HepG2 (cell line): ENCODE measurements at regions not wholly inside any gene's neighbourhood (a gene's known extent, or its start where the extent isn't known, plus 50 kb on each side); places are given as distances from the start of the nearest gene placed in this dataset.

Experiments used
- ATAC-seq: fragments of 200-7000 bp; cut with Tn5 transposase; 3 replicates; pipeline ENCODE4 v1.9.1; 2020; ENCODE audit warnings: mild to moderate bottlenecking, moderate library complexity
- BruUV-seq: library from RNA; stranded (reverse); fragments of 400-500 nt; replicated peaks from 2 replicates; lab custom pipeline; 2021; lab: Mats Ljungman, UMichigan
- CTCF ChIA-PET: fragments of 300-600 bp; formaldehyde crosslinking; extraction: SDS; loops from one replicate; lab custom pipeline; 2021; ENCODE audit warnings: low total read pairs, inconsistent platforms, low intra/inter-chr PET ratio; lab: Yijun Ruan, JAX
- POLR2A ChIA-PET: fragments of 350-600 bp; sonication (Branson Sonifier 250); formaldehyde crosslinking; loops from one replicate; lab custom pipeline; 2020; ENCODE audit warnings: antibody characterized with exemption, inconsistent platforms; lab: Yijun Ruan, JAX
- DNase-seq: peaks from one replicate; pipeline ENCODE4 v3.0.0-alpha.2; 2015; ENCODE audit warnings: low spot score
- FAIRE-seq: peaks from 3 replicates; lab custom pipeline; 2011; peaks lifted over from hg19 to GRCh38; lab: Jason Lieb, UNC
- H2AFZ ChIP-seq: one replicate; pipeline ENCODE4 v1.6.1; 2011; ENCODE audit warnings: low read length, inconsistent platforms
- H3K27ac ChIP-seq: fragments of 300-600 bp; 3 replicates; pipeline ENCODE4 v1.8.0; 2011; ENCODE audit warnings: mixed run types, mild to moderate bottlenecking, mixed read lengths, low read length, inconsistent platforms; ENCODE audit not compliant: insufficient read depth; ENCODE audit errors: extremely low read length
- H3K27me3 ChIP-seq, 2 experiments: fragments of 200-600 bp in 1 of 2; 2 replicates in 1 of 2; 3 replicates in 1 of 2; pipeline versions ENCODE4 v1.6.0 to v1.8.0; 2011; ENCODE audit warnings: low read length in 2 of 2, mild to moderate bottlenecking in 2 of 2, moderate library complexity in 2 of 2, inconsistent platforms in 1 of 2; ENCODE audit not compliant: insufficient read depth in 2 of 2, control insufficient read depth in 1 of 2
- H3K36me3 ChIP-seq, 2 experiments: fragments of 200-600 bp in 1 of 2; replicated peaks in 1 of 2; 2 replicates in 1 of 2; 3 replicates in 1 of 2; pipeline versions ENCODE4 v1.5.1 to v1.8.0; 2011; ENCODE audit warnings: low read length in 2 of 2, inconsistent platforms in 1 of 2; ENCODE audit not compliant: insufficient read depth in 2 of 2, control insufficient read depth in 1 of 2
- H3K4me1 ChIP-seq: 2 replicates; pipeline ENCODE4 v1.5.1; 2012; ENCODE audit warnings: low read length, inconsistent platforms; ENCODE audit not compliant: insufficient read depth
- H3K4me2 ChIP-seq: 2 replicates; pipeline ENCODE4 v1.6.0; 2011; ENCODE audit warnings: low read depth, low read length, inconsistent platforms
- H3K4me3 ChIP-seq, 3 experiments: fragments of 200-600 bp in 1 of 3; sonication (generic), shearing (Covaris generic) in 1 of 3; replicated peaks in 1 of 3; 2 replicates each; pipeline ENCODE4 v1.5.1; 2011 to 2016; ENCODE audit warnings: low read length in 3 of 3, inconsistent platforms in 2 of 3, low read depth in 2 of 3, mild to moderate bottlenecking in 2 of 3, control low read depth in 1 of 3, mixed read lengths in 1 of 3; ENCODE audit not compliant: insufficient read depth in 1 of 3
- H3K79me2 ChIP-seq: one replicate; pipeline ENCODE4 v1.6.1; 2011; ENCODE audit warnings: low read length, inconsistent platforms; ENCODE audit not compliant: insufficient read depth
- H3K9ac ChIP-seq: 2 replicates; pipeline ENCODE4 v1.6.0; 2011; ENCODE audit warnings: mild to moderate bottlenecking, low read depth, low read length, inconsistent platforms; ENCODE audit not compliant: insufficient read depth
- H3K9me3 ChIP-seq: 2 replicates; pipeline ENCODE4 v1.5.1; 2012; ENCODE audit warnings: mild to moderate bottlenecking, low read length
- H4K20me1 ChIP-seq: 2 replicates; pipeline ENCODE4 v1.6.0; 2011; ENCODE audit warnings: inconsistent platforms, mild to moderate bottlenecking, low read length, moderate library complexity; ENCODE audit not compliant: insufficient read depth
- BHLHE40 ChIP-seq: IDR thresholded peaks from 2 replicates; pipeline ENCODE4 v1.6.1; 2011; ENCODE audit warnings: low read length, improper control_type of control experiment
- CREB1 ChIP-seq, 2 experiments: fragments of 450-650 bp in 1 of 2; IDR thresholded peaks; 2 replicates each; pipeline ENCODE4 v1.6.1; 2016 to 2017; ENCODE audit warnings: control low read depth in 1 of 2, mild to moderate bottlenecking in 1 of 2, missing compliant biosample characterization in 1 of 2, missing genetic modification characterization in 1 of 2
- GTF2F1 ChIP-seq: fragments of 150-350 bp; IDR thresholded peaks from 2 replicates; pipeline ENCODE4 v1.6.1; 2014; ENCODE audit warnings: low read length
- HMG20A ChIP-seq: IDR thresholded peaks from 2 replicates; pipeline ENCODE4 v1.6.1; 2016; ENCODE audit warnings: borderline replicate concordance
- IRX3 ChIP-seq: sonication (generic); formaldehyde crosslinking; IDR thresholded peaks from 2 replicates; pipeline ENCODE4 v1.8.1; 2023; ENCODE audit warnings: mild to moderate bottlenecking, low read depth, missing genetic modification reagents, borderline replicate concordance
- NKX3-1 ChIP-seq: sonication (generic); formaldehyde crosslinking; IDR thresholded peaks from 2 replicates; pipeline ENCODE4 v1.5.0; 2020; ENCODE audit warnings: missing genetic modification reagents
- NR1H2 ChIP-seq: sonication (generic); formaldehyde crosslinking; IDR thresholded peaks from 2 replicates; pipeline ENCODE4 v1.8.1; 2022; ENCODE audit warnings: low read depth, missing genetic modification reagents, borderline replicate concordance
- ZNF207 ChIP-seq: fragments of 450-650 bp; IDR thresholded peaks from 2 replicates; pipeline ENCODE4 v1.6.1; 2016; ENCODE audit warnings: antibody characterized with exemption, borderline replicate concordance
- WGBS: methylation state at CpG from one replicate; pipeline ENCODE4 v1.1.6; 2017; ENCODE audit warnings: low lambda C conversion rate; 5-methylcytosine and 5-hydroxymethylcytosine counted together
- in situ Hi-C: cut with HindIII; loops from 2 replicates; pipeline ENCODE4 v1.10.0; 2017; ENCODE audit warnings: low pct_unique_long_range_greater_than_20kb; ENCODE audit not compliant: extremely low pct_ligation_motif_present
- intact Hi-C: fragments of 100-400 bp; cut with micrococcal nuclease; formaldehyde crosslinking; loops from one replicate; pipeline ENCODE4 v1.10.0; 2022; ENCODE audit not compliant: unreplicated experiment
- TF ChIP-seq, protein P1 (sequence below): sonication (generic); formaldehyde crosslinking; IDR thresholded peaks from 2 replicates; pipeline ENCODE4 v1.8.1; 2023; ENCODE audit warnings: missing genetic modification reagents, mild to moderate bottlenecking, borderline replicate concordance
- TF ChIP-seq, protein P2 (sequence below): fragments of 450-650 bp; IDR thresholded peaks from 2 replicates; pipeline ENCODE4 v1.6.1; 2017
- TF ChIP-seq, protein P3 (sequence below), 2 experiments: fragments of 450-650 bp in 1 of 2; sonication (generic) in 1 of 2; formaldehyde crosslinking; IDR thresholded peaks; 2 replicates each; pipeline versions ENCODE4 v1.5.0 to v1.8.0; 2020 to 2022; ENCODE audit warnings: mild to moderate bottlenecking in 1 of 2, missing genetic modification reagents in 1 of 2
- TF ChIP-seq, protein P4 (sequence below): sonication (generic); formaldehyde crosslinking; IDR thresholded peaks from 2 replicates; pipeline ENCODE4 v1.4.0; 2020; ENCODE audit warnings: missing genetic modification reagents

DNA sequence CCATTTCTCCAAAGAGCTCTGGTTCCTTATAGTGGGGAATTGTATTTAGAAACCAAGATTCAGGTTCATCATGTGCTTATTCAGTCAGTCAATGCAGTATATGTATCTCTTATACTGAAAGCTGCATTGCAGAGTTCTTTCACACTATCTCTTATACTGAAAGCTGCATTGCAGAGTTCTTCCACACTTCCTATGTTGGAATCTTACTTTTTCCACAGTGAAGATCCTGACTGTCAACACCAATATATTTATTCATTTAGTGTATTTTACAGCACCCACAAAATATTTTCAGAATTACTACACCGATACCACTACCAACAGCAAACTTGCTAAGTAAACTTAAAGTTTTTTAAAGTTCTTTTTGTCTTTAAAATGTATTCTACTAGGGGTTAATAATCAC, 349.3 kb upstream of the MMS22L start:
- intact Hi-C loops: no loop called here
- H3K4me2 ChIP-seq: no peak overlapping the region
- POLR2A ChIA-PET: no interaction called here
- H3K79me2 ChIP-seq: no peaks in the 10 kb centered on the region
- no peak overlapping the region for H2AFZ ChIP-seq
- 4% methylated on average over 1 of the region's 1 CpG for WGBS
- no peaks in the 10 kb centered on the region for H3K4me1 ChIP-seq
- no TSS peak for BruUV-seq
- no peak overlapping the region for H3K9ac ChIP-seq
- no peak for TF ChIP-seq BHLHE40
- no peak for TF ChIP-seq NKX3-1
- TF ChIP-seq, protein P1, sequence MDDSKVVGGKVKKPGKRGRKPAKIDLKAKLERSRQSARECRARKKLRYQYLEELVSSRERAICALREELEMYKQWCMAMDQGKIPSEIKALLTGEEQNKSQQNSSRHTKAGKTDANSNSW: no peak
- TF ChIP-seq NR1H2 (CRISPR knock-in tag): no peak
- no peak for TF ChIP-seq IRX3
- TF ChIP-seq CREB1 (IDR thresholded peaks at IDR 0.05): no peak
- no peak for TF ChIP-seq CREB1 (CRISPR knock-in tag; IDR thresholded peaks at IDR 0.05)
- TF ChIP-seq HMG20A (CRISPR knock-in tag): no peak
- TF ChIP-seq, protein P2, sequence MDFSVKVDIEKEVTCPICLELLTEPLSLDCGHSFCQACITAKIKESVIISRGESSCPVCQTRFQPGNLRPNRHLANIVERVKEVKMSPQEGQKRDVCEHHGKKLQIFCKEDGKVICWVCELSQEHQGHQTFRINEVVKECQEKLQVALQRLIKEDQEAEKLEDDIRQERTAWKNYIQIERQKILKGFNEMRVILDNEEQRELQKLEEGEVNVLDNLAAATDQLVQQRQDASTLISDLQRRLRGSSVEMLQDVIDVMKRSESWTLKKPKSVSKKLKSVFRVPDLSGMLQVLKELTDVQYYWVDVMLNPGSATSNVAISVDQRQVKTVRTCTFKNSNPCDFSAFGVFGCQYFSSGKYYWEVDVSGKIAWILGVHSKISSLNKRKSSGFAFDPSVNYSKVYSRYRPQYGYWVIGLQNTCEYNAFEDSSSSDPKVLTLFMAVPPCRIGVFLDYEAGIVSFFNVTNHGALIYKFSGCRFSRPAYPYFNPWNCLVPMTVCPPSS: no peak
- TF ChIP-seq GTF2F1: no peak
- no peak for TF ChIP-seq ZNF207
- TF ChIP-seq, protein P3, sequence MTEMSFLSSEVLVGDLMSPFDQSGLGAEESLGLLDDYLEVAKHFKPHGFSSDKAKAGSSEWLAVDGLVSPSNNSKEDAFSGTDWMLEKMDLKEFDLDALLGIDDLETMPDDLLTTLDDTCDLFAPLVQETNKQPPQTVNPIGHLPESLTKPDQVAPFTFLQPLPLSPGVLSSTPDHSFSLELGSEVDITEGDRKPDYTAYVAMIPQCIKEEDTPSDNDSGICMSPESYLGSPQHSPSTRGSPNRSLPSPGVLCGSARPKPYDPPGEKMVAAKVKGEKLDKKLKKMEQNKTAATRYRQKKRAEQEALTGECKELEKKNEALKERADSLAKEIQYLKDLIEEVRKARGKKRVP (CRISPR knock-in tag; IDR thresholded peaks at IDR 0.05): no peak
- TF ChIP-seq, protein P4, sequence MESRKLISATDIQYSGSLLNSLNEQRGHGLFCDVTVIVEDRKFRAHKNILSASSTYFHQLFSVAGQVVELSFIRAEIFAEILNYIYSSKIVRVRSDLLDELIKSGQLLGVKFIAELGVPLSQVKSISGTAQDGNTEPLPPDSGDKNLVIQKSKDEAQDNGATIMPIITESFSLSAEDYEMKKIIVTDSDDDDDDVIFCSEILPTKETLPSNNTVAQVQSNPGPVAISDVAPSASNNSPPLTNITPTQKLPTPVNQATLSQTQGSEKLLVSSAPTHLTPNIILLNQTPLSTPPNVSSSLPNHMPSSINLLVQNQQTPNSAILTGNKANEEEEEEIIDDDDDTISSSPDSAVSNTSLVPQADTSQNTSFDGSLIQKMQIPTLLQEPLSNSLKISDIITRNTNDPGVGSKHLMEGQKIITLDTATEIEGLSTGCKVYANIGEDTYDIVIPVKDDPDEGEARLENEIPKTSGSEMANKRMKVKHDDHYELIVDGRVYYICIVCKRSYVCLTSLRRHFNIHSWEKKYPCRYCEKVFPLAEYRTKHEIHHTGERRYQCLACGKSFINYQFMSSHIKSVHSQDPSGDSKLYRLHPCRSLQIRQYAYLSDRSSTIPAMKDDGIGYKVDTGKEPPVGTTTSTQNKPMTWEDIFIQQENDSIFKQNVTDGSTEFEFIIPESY (CRISPR knock-in tag): no peak
- TF ChIP-seq, all 625 proteins: peak for 0
- FAIRE-seq (no peak), ATAC-seq (no peak), DNase-seq (no peak)
- peaks cover 10% of the 10 kb centered on the region; the same call in 1 of the 2 replicates for H3K9me3 ChIP-seq
- H3K27me3 ChIP-seq: no peaks in the 10 kb centered on the region
- no peaks in the 10 kb centered on the region for H3K36me3 ChIP-seq
- CTCF ChIA-PET: no interaction called here
- no peak overlapping the region for H3K27ac ChIP-seq
- H3K4me3 ChIP-seq: no peak overlapping the region
- in situ Hi-C loops: no loop called here
- no peaks in the 10 kb centered on the region for H4K20me1 ChIP-seq
